Activated CD8-positive, alpha-beta memory T cell treated with anti-CD3 and anti-CD28 coated beads, Interleukin-2, amount 50 U/mL, for 48 hours (primary cell): ENCODE measurements at regions not wholly inside any gene's neighbourhood (a gene's known extent, or its start where the extent isn't known, plus 50 kb on each side); places are given as distances from the start of the nearest gene placed in this dataset.
"Not testable (repeated sequence)": the region's sequence is repeated elsewhere in the genome, so short reads cannot be mapped to it uniquely, and the experiment has no call there.

Experiments used
- DNase-seq: peaks from one replicate; pipeline ENCODE4 v3.0.0-alpha.2; 2020

- no peak for DNase-seq
These were observed 64.0 kb upstream of the RASGRF1 start for GRCh38 chr15:79154483-79155135.

- DNase-seq, result not testable (repeated sequence)
These were observed 53.7 kb upstream of the RASGRF1 start for GRCh38 chr15:79144290-79144689.

DNA sequence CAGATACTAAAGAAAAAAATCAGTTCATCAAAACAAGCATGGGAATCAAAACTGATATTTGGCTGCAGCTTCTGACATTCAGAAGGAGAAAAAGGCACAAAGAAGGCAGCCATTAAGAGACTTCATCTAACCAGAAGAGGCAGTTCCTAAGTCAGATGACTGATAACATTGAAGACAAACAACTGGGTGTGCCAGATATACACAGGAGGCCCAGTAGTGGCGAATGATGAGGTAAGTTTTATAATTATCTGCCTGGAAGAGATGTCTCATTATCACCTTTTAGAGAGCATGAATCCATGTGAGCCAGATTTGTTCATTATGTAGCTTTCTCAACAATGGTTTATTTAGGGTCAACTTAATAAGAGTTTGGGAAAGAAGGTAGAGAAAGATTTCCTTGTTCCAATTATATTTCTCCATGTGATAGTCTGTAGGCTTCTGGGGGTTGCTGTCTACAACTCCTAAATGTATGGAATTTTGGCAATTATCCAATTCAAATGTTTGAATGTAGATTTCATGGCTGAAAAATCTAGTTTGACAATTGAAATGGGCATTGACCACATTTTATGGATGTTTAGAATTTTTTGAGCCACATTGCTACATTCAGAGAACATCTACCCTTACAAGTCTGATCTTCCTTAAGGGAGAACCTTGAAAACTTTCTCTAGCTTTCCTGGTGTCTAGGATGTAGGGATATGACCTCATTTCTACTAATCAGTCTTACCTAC, 50.4 kb upstream of the RASGRF1 start:
- no peak for DNase-seq
